CD4-positive, alpha-beta T cell treated with Interleukin-6 for 4 hours (primary cell): ENCODE measurements at regions not wholly inside any gene's neighbourhood (a gene's known extent, or its start where the extent isn't known, plus 50 kb on each side); places are given as distances from the start of the nearest gene placed in this dataset.
"Not testable (repeated sequence)": the region's sequence is repeated elsewhere in the genome, so short reads cannot be mapped to it uniquely, and the experiment has no call there.

Experiments used
- DNase-seq: peaks from one replicate; pipeline ENCODE4 v3.0.0-alpha.2; 2020; ENCODE audit warnings: mixed read lengths

DNA sequence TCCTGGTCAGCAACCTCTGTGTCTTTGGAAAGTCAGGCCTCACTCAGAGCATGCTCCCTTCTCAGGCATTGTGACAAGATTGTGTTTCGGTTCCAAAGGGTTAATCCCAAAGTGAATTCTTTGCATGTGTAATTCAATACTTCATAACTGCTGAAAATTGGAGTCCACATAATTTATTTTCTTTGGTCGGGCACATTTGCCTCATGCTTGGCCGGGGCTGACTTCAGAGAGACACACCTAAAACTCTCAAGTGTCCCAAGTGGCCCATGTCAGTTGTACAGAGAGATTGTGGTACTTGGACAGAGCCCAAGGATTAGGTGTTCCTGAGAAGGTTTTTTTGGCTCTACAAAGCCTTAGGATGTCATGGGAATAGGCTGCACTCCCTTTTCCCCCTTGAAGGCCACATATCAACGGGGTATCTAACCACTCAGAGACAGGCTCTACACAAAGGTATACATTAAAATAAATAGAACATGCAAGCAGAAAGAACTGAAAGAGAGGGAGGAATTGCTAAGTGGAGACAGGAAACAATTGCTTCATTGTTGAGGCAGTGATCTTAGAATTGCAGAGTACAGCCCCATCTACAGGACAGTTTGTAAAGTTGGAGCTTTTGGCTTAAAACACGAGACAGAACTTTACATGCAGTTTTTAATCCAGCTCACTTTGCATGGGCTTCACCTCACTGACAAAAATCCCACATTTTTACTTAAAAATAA is 1232.3 kb upstream of the ZEB2 start:
- DNase-seq, result no peak

DNA sequence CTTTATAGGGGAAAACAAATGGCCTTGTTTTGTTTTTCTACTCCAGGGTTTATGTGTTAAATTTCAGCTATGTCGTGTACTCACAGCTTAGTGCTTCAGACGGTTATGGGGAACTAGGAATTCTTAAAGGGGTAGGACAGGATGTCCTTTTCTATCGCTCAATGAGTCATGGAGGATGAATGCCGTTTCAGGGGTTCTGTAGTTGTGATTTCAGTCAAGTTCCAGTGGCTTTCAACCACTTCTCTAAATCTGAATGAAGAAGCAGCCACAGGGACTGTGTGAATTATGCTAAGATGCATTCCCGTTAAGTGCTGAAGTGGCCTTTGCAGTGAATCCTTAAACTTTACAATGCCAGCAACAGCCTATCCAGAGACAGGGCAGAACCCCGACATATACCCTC is 1231.7 kb upstream of the ZEB2 start:
- no peak for DNase-seq

DNA sequence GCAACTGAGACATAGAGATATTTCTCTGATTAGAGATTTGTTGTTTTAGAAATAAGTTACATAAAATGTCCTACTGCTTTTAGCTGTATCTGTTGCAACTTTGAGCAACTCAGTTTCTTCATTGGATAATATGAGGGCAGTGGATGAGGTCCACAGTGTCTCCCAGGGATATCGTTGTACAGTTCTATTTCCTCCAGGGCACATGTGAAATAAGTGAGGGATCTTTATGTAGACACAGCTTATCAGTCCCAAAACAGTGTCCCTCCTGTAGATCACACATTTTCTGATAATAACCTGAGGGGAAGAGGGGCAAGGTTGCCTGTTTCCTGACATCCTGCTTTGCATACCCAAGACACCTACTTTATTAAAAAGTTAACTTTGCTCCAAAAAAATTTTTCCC is 1231.2 kb upstream of the ZEB2 start:
- no peak for DNase-seq

GRCh38 chr2:145750612-145751011 is 1230.7 kb upstream of the ZEB2 start:
- no peak for DNase-seq

DNA sequence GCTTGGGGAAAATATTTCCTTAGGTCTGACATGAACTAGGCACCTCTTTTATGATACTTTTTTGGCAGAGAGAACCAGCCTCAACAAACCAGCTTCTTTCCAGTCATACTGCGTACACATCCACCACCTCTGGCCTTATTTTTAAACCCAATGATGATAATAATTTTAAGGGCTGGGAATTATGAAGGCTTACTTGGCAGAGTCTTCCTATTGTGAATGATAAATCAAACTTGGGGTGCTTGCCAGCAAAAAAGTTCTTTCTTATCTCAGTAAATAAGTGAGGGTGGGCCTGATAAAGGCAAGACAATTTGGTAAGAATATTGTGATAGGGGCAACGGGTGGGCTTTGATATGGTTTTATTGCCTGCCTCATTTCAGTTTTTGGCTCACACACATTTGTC is 1230.2 kb upstream of the ZEB2 start:
- DNase-seq, result no peak

GRCh38 chr2:145749556-145749955 is 1229.6 kb upstream of the ZEB2 start:
- DNase-seq, result no peak

GRCh38 chr2:145748927-145749326 is 1229.0 kb upstream of the ZEB2 start:
- DNase-seq, result no peak

- no peak for DNase-seq
These were observed 1227.8 kb upstream of the ZEB2 start for GRCh38 chr2:145747715-145748114.

GRCh38 chr2:145745387-145745721 is 1225.4 kb upstream of the ZEB2 start:
- DNase-seq, result not testable (repeated sequence)

GRCh38 chr2:145744541-145745386 is 1224.8 kb upstream of the ZEB2 start:
- DNase-seq, result no peak

GRCh38 chr2:145743011-145743410 is 1223.1 kb upstream of the ZEB2 start:
- DNase-seq, result no peak

DNA sequence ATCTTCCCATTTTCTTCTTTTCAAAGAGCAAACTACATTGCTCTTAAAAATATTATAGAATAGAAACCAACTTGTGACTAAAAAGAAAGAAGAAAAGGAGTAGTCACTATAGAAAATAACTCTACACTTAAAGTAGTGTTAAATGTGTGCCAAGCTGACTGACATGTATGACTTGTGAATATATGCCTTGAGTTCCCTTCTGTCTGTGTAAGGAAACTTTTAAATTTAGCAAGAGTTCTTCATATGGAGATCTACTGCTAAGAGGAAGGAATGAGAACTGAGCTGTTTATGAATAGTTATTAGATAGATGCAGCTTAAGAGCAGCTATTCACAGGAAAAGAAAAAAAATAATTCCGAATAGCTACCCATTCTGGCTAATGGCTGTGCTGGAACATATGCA is 1221.7 kb upstream of the ZEB2 start:
- DNase-seq, result no peak

- no peak for DNase-seq
These were observed 1221.3 kb upstream of the ZEB2 start for GRCh38 chr2:145741181-145741580.

DNA sequence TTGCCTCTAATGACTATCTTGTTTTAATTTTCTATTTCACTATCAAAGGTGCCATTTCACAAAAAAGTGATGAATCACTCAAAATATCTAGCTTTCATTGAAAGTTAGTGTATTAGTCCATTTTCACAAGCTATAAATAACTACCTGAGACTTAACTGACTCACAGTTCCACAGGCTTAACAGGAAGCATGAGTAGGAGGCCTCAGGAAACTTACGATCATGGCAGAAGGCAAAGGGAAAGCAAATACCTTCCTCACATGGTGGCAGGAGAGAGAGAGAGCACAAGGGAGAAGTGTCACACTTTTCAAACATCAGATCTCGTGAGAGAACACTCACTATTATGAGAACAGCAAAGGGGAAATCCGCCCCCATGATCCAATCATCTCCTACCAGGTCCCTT is 1220.4 kb upstream of the ZEB2 start:
- no peak for DNase-seq

GRCh38 chr2:145739681-145740080 is 1219.8 kb upstream of the ZEB2 start:
- DNase-seq, result no peak

GRCh38 chr2:145736871-145737270 is 1217.0 kb upstream of the ZEB2 start:
- no peak for DNase-seq

GRCh38 chr2:145731467-145731866 is 1211.5 kb upstream of the ZEB2 start:
- no peak for DNase-seq

- DNase-seq, result no peak
These were observed 1210.3 kb upstream of the ZEB2 start for GRCh38 chr2:145729993-145730770.

- no peak for DNase-seq
These were observed 1209.6 kb upstream of the ZEB2 start for GRCh38 chr2:145729481-145729880.

GRCh38 chr2:145728511-145728910 is 1208.6 kb upstream of the ZEB2 start:
- no peak for DNase-seq

GRCh38 chr2:145725876-145726275 is 1206.0 kb upstream of the ZEB2 start:
- no peak for DNase-seq

DNA sequence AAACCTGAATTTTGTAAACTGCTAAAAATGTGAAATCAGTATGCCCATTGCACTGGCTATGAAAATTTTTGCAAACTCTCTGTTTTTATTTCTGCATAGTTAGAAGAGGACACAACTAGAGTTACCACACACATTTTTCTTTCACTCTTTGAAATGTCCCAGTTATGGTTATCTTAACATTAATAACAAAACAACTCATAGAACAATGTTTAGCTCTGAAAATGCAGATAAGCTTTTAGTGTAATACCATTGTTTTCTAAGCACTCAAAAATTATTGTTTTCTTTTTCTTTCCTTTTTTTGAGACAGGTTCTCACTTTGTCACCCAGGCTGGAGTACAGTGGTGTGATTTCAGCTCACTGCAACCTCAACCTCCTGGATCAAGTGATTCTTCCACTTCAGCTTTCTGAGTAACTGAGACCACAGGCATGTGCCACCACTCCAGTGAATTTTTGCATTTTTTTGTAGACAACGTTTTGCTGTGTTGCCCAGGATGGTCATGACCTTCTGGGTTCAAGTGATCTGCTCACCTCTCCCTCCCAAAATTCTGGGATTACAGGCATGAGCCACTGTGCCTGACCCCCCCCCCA is 1204.5 kb upstream of the ZEB2 start:
- DNase-seq, result no peak

DNA sequence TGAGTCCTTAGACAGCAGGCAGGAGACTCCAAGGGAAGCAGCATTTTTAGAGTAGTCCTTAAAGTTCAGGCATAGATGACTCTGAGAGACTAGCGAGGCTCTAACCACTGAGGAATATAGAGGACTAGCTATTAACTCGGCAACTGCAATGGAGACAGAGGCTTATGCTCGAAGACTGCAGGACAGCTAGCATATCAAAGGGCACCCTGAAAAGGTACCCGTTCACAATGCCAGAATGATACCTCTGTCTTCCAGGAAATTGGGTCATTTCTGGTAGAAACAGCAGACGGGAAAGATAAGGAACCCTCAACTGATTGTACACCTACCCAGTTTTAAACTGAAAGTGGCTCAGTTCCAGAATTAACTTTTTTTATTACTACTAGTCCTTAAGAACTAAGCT is 1204.0 kb upstream of the ZEB2 start:
- no peak for DNase-seq
